GM18873 (cell line): ENCODE measurements at regions not wholly inside any gene's neighbourhood (a gene's known extent, or its start where the extent isn't known, plus 50 kb on each side); places are given as distances from the start of the nearest gene placed in this dataset.

Experiments
- ATAC-seq: cut with Tn5 transposase; IDR thresholded peaks from one replicate; pipeline ENCODE4 v1.9.1; 2021; ENCODE audit warnings: mild to moderate bottlenecking, moderate library complexity, moderate number of reproducible peaks; ENCODE audit not compliant: unreplicated experiment, low FRiP score

DNA sequence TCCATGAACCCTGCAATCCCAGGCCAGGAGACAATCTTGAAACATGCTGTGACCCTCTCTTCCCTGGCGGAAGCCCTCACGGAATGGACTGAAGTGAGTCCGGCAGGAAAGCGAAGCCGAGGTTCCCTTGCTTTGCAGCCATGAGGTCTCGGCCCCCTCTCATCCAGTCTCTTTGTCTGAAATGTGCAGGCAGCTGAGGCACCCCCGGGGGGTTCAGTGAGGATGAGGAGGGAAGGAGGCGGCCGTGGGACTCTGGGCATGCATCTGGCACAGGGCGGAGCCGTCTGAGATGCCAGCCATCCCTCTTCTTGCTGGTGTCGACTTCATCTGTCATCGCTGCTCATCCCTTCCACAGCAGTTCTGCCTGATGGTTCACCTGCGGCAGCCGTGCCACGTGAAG is 1485.7 kb downstream of the BRD1 start:
- no peak for ATAC-seq

DNA sequence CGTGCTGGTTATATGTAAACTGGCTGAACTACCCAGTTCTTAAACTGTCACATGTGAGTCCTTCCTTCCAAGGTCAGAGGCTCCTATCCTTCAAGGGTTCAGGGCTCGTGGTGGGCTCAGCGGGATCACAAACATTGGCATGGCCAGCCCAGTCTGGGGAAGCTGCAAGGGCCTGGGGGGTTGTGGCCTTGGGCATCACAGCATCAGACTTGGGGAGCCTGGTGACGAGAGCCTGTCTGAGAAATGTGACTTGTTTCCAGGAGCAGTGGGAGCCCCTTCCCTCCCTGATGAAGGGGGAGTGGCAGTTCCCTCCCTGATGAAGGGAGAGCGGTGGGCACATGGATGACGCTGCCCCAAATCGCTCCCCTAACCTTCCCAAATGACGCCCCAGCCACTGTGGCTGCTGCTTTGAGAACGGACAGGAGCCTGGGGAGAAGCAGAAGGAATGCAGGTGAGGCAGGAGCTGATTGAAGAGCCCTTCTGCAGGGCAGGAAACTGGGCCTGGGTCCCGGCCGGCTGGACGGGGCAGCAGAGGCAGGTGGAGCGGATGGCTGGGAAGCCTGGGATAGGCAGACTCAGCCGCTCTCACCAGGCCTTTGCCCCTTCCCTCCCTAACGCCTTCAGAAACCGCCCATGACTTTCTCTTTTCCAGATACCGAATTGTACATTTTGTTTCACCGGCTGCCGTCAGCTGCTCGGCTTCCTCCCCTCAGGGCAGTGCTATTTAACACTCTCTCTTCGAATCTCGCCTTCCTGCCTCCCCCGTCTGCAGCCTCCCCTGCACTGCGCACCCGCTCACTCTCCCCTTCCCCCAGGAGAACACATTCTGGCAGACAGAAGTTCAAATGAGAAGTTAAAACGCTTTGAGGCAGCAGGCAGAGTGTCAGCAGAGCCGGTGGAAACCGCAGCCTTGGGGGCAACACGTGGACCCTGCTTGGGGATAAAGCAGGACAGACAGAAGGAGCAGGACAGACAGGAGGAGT is 1486.7 kb downstream of the BRD1 start:
- ATAC-seq: no peak

DNA sequence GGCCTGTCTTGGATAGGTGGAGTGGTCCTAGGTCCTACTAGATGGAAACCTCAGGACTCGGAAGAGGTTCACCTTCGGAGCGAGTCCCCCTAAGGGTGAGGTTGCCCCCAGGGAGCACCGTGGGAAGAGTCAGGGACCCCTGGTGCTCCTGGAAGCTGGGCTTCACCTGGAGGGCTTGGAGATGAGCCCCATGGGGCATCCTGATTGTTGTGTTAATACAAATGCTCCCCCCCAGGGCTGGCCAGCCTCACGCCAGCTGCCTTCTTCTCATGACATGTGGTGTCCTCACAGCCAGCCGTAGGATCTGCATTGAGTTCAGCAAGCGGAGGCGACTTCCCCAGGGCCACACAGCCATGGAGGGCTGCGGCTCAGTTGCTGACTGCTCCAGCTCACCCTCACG is 1487.5 kb downstream of the BRD1 start:
- no peak for ATAC-seq

DNA sequence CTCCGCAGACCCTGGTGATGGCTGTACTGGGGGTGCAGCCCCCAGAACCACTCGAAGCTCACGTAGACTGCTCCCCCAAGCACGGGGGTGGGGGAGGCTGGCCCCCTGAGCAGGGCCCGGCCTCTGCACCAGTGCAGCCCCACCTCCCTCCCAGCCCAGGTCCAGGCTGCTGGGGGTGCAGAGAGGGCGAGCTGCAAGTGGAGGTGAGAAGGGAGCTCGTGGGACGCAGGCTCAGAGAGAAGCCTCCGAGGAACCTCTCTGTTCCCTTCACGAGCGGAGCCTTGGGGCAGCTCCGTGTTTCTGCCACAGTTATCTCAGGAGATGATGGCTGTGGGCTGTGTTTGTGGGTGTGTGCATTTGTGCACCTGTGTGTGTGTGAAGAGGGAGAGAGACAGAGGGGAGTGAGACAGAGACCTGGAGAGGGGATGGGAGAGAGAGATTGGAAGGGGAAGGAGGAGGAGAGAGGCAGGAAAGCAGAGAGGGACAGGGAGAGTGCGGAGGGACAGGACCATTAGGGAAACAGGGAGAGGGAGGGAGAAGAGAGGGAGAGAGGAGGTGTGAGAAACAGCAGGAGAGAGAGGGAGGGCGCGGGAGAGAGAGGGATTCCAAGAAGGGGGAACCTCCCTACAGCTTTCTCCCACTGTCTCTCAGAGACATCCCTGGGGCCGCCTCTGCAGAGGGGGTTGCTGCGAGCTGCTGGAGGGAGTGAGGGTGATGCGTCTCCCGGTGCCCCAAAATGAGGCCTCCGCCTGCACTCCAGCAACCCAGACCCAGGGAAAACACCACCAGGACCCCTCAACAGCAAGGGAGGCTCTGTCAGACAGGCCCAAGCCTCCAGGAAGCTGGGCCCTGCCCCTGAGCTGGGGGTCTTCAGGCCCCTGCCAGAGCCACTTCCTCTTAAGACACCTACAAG is 1488.6 kb downstream of the BRD1 start:
- no peak for ATAC-seq

DNA sequence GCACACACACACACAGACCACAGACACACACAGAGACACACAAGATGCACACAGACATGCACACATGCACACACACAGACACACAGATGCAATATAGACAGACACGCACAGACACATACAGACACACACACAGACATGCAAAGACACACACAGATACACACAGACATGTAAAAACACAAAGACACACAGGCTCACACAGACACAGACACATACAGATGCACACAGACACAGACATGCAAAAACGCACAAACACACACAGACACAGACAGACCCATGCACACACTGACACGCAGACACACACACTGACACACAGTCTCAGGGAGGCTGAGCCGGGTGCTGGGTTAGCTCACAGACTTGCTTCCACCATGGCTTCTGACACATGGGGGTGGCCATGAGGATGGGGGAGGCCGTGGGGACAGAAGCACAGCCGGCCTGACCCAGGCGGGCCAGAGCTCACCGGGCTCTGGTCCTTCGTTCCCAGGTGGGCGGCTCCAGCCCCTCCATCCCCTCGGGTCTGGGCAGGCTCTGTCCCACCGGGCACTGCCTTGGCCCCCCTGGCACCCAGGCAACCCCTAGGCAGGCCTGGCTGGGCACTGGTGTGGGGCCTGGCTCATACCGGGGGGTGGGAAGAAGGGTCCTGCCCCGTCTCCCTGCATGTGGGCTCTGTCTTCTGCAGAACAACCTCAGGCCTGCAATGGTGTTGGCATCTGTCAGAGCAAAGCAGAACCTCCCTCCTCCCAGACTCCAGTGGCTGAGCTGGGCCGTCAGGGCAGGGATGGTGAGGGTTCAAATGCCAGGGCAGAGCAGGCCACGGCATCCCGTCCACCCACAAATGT is 1489.5 kb downstream of the BRD1 start:
- no peak for ATAC-seq

DNA sequence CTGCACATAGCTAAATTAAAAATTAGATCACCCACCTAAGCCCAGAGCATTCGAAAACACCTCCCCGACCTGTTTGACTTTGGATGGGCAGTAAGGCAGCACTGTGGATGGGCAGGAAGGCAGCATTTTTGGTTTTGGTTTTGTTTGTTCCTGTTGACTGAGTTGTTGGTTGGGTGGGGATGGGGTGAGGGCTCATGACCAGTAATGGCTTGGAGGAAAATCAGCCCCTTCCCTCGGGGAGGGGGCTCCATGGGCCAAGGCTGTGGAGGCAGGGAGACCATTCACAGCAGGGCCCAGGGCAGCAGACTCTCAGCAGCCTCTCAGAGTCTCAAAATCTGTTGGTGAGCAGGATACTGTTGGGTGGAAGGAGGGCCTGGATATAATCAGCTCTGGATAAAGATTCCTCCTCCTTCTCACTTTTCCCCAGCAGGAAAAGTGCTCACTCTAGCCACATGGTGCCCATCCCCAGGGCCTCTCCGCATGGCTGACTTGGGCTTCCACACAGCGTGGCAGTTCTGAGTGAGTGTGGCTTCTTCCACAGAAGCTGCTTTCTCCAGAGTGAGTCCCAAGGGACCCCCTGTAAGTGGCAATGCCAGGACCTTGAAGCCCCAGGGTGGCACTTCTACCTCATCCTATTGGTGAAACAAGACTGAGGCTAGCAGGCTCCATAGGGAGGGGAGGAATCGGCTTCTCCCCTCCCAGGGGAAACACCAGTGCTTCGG is 1491.2 kb downstream of the BRD1 start:
- ATAC-seq: no peak

DNA sequence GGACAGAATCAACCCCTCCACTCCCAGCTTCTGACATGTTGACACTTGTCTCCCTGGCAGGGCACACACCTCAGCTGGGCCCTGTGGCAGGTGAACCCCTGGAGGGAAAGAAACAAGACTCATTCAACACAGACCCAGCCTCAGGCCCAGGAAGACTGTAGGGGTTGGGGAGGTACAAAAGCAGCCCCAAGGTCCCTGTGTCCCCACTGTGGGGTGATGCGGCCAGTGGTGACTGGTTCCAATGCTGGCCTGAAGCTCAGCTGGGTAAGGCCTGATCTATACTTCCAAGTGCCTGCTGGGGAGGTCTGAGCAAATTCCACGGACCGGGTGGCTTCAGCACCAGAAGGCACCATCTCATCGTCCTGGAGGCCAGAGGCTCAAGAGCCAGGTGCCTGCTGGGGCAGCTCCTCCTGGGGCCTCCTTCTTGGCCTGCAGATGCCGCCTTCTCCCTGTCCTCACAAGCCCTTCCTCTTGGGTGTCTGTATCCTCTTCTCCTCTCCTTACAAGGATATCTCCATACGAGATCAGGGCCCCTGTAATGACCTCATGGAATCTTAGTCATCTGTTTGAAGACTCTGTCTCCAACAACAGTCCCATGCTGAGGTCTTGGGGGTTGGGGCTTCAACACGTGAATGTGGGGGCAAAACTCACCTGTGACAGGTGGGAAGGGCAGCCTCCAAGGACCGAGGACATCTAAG is 1492.1 kb downstream of the BRD1 start:
- ATAC-seq: no peak

DNA sequence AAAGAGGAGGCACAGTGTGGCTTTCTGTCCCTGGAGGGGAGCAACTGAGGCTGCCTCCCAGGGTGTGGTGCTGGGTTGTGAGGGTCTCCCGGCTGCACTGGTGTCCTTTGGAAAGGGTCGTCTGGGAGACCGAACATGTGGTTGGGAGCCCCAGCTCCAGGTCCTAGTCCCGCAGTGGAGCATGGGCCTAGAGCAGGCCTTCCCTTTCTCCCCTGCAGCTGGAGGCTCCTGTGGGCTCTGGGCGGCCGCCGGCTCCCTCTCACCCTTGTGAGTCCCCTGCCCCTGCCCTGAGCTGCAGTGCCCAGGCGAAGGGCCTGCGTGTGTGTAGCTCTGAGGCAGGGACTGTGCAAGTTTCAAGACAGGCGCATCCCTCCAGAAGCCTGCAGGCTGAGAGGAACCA is 1492.7 kb downstream of the BRD1 start:
- no peak for ATAC-seq

DNA sequence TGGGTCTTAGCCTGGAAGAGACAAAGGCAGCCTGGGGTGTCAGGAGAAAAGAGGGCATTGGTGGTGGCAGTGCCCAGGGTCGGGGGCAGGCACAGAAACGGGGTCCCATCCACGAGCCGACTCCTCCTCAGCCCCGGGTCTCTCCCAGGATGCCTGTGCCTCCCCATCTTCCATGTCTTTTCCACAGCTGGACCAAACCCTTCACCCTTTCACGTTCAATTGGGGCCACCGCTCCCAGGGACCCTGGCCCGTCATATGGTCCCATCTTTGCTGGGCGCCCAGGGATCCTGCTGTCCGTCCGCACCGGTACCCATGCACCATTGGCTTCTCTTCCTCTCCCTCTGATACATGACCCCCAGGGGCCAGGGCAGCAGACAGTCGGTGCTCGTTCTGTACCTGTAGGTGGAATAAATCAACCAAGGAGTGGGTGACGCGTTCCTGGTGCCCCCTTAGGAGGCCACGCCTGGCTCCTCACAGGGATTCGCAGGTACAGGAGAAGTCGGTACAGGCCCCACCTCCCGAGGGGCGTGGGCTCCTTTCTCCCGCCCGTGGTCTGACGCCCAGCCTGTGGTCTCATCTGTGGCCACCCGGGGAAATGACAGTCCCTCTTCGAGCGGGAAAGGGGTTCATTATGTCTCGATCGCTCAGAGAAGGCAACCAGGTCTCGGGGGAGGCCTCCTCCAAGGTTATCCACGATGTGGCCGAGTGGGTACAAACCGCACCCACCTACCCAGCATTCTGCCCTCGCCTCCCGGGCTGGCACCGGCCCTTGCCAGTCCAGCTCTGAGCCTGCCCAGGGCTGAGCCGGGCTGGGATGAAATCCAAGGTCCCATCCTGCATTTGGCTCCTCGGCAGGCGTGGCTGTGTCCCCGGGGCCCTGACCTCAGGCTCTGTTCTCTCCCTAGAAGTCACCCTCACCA is 1493.6 kb downstream of the BRD1 start:
- no peak for ATAC-seq

DNA sequence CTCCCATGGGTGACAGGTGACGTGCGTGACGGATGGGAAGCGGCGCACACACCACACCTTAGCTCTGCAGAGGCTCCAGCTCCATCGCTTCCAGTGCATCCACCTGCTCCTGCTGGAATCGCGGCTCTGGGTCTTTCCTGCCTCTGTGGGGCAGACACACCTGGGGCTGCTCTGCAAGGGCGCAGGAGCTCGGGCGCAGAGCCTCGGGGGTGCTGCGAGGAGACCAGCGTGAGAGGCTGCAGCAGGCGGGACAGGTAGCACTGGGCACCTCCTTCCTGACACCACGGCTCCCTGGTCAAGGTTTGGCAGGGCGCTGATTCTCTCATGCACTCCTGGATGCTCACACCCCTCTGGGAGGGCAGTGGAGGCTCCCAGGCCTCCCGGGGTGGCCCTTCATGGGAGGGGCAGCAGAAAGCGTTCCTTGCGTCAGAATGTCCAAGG is 1494.3 kb downstream of the BRD1 start:
- ATAC-seq: no peak

DNA sequence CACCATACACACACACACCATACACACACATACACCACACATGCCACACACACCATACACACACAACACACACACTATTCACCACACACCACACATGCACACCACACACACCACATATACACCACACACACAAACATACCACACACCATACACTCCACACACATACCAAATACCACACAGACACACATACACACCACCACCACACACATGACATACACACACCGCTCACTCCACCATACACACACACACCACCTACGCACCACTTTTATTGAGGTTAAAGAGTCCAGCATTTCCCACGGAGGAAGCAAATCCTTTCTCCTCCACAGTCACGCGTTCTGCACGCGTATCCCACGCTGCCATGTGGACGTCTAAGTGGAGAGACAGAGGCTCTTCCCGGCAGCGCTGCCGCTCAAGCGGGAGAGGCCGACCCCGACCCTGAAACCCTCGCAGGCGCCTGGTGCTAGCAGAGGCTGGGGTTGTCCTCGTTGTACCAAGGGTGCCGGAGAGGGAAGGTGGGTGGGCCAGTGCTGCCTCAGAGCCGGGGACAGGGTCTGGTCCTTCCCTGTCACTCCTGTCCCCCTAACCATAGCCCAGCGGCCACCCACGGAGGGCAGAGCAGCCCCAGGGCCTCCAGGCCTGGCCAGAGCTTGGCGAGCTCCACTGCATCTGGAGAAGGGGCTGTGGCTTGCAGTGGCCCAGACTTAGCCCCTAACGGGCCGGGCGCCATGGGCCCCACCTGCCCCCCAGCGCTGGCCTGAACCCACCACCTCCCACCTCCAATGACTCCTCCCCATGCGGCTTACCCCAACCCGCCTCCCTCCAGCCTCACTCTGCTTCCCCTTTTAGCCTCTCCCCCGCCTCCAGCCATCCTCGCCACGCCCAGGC is 1495.0 kb downstream of the BRD1 start:
- no peak for ATAC-seq

DNA sequence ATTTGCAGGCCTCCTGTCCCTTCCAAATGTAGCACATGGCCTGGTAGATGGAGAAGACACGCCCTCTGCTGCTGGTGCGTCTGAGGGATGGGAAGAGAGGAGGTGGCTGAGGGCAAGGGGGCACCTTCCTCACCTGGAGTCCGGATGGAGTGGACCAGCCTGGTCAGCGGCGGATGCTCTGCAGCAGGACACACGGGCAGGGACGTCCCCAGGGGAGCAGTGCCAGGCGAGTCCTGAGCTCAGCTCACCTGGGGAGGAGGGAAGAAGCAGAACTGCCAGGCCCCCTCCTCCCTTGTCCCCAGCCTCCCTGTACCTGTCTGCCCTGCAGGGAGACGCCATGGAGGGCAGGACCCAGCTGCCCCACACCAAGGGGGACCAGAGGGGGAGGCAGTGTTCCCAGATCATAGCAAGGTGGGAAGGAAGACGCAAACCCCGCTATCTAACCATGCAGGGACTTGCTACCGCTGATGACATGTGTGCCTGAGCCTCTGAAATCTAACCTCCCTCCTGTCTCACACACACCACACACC is 1495.9 kb downstream of the BRD1 start:
- no peak for ATAC-seq

DNA sequence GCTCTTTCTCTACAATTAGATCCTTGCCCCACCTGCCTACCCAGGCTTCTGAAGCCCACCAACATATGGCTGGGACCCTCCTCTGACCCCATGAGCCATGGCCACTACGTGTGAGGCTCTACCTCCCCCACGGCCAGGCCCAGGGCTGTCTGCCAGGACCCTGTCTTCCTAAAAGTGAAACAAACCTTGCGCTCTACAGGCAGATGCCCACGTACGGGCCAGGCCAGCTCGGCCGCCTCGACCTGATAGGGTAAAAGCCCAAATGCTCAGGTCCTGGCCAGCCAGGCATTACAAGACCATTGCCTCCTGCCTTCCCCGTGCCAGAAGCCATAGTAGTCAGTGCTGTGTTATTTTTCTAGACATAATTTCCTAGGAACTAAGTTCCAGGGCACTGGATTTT is 1496.4 kb downstream of the BRD1 start:
- no peak for ATAC-seq

DNA sequence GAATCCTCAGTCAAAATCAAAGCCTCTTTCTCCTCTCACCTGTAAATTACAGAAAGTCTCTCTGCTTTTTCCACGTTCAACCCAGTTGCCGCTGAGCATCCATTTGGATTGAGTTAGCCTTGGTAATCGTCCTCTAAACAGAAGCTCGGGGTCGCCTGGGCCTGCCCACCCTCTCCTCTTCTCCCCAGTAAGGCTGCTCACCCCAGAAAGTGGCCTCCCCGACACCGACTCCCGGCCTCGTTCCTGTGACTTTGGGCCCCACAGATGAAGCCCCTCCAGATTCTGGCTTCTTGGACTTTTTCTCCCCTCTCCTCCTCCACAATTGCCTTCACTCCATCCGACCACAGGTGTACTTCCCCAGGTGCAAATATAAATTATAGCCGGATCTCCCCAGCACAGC is 1500.0 kb downstream of the BRD1 start:
- ATAC-seq: no peak

DNA sequence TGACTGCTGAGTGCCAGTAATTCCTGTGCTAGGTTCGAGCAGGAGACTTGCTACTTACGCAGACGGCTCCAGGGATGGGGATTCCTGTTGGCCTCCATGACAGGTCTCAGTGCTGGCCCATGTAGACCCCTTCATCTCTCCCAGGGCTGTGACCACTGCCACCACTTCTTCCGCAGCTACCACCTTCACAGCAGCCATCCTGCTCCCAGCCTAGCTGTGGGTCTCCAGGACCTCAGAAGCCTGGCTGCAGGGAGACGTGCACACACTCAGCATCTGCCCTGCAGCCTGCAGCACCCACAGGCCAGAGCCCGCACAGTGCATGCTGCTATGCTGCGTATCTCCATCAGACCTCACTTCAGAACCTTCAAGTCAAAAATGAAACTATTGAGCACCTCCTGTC is 1503.9 kb downstream of the BRD1 start:
- no peak for ATAC-seq

DNA sequence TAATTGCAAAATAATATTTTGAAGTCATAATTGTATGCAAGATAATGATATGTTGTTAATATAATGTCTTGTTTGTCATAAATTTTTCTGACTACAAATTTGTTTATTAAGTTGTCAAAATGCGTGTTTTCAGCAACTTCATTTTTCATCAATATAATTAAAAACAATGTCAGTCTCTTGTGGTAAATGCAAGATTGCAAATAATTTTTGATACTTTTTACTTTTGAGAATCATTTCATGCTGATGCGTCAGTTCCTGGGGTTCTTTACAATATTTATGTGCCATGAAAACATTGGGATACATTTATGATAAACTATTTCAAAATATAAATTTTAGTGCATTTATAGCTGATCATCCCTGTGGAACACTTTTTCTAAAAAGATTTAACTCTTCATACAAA is 1504.8 kb downstream of the BRD1 start:
- no peak for ATAC-seq

DNA sequence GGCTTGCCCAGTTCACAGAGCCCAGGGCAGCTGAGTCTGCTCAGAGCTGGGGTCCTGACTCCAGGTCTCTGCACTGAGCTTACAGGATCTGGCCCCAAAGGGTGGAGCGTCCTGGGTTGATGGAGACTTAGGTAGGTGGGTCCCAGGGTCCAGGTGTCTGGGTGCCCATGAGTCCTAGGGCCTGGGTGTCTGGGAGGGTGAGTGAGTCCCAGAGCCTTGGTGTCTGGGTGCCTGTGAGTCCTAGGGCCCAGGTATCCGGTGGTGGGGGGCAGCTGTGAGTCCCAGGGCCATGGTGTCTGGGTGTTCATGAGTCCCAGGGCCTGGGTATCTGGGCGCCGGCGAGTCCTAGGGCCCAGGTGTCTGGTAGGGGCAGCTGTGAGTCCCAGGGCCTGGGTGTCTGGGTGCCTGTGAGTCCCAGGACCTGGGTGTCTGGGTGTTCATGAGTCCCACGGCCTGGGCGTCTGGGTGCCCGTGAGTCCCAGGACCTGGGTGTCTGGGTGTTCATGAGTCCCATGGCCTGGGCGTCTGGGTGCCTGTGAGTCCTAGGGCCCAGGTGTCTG is 1505.6 kb downstream of the BRD1 start:
- ATAC-seq: no peak
